Panc1 (cell line): ENCODE measurements at regions not wholly inside any gene's neighbourhood (a gene's known extent, or its start where the extent isn't known, plus 50 kb on each side); places are given as distances from the start of the nearest gene placed in this dataset.

Experiments
- ATAC-seq: fragments of 200-7000 bp; cut with Tn5 transposase; 2 replicates; pipeline ENCODE4 v1.9.1; 2020; ENCODE audit warnings: mild to moderate bottlenecking, moderate library complexity
- BruUV-seq: library from RNA; stranded (reverse); fragments of 400-500 nt; replicated peaks from 2 replicates; lab custom pipeline; 2021; lab: Mats Ljungman, UMichigan
- CTCF ChIA-PET: fragments of 300-600 bp; sonication (Branson Sonifier 250); formaldehyde crosslinking; loops from one replicate; lab custom pipeline; 2022; ENCODE audit warnings: antibody characterized with exemption; lab: Charles Lee
- POLR2A ChIA-PET: fragments of 300-600 bp; sonication (Branson Sonifier 250); formaldehyde crosslinking; loops from one replicate; lab custom pipeline; 2022; ENCODE audit warnings: antibody characterized with exemption; lab: Charles Lee
- DNase-seq: peaks from one replicate; pipeline ENCODE4 v3.0.0-alpha.2; 2010; ENCODE audit warnings: low read depth, low spot score
- H3K27ac ChIP-seq: 2 replicates; pipeline ENCODE4 v1.5.1; 2011; ENCODE audit warnings: mild to moderate bottlenecking, low read length, inconsistent platforms
- H3K27me3 ChIP-seq: fragments of 200-500 bp; sonication (Bioruptor generic); 2 replicates; pipeline ENCODE4 v1.6.0; 2014; ENCODE audit warnings: low read length, inconsistent platforms; ENCODE audit not compliant: control insufficient read depth, insufficient read depth
- H3K36me3 ChIP-seq: fragments of 200-500 bp; sonication (Bioruptor generic); 2 replicates; pipeline ENCODE4 v1.5.1; 2014; ENCODE audit warnings: inconsistent platforms, mild to moderate bottlenecking, low read length, moderate library complexity; ENCODE audit not compliant: control insufficient read depth, insufficient read depth
- H3K4me1 ChIP-seq: 2 replicates; pipeline ENCODE4 v1.5.1; 2011; ENCODE audit warnings: inconsistent platforms, mild to moderate bottlenecking, low read length, moderate library complexity; ENCODE audit not compliant: control insufficient read depth, insufficient read depth
- H3K4me3 ChIP-seq, 2 experiments: 2 replicates each; pipeline ENCODE4 v1.5.1; 2011 to 2012; ENCODE audit warnings: low read depth in 2 of 2, low read length in 2 of 2, mild to moderate bottlenecking in 2 of 2, inconsistent platforms in 1 of 2, moderate library complexity in 1 of 2
- H3K9me3 ChIP-seq: fragments of 200-500 bp; sonication (Bioruptor generic); 2 replicates; pipeline ENCODE4 v1.5.1; 2014; ENCODE audit warnings: low read depth, mild to moderate bottlenecking, inconsistent platforms, low read length, moderate library complexity; ENCODE audit not compliant: control insufficient read depth, insufficient read depth
- POLR2AphosphoS5 ChIP-seq: IDR thresholded peaks from 2 replicates; pipeline ENCODE4 v1.6.1; 2012; ENCODE audit warnings: mild to moderate bottlenecking, low read depth, low read length, moderate library complexity
- SIN3A ChIP-seq: IDR thresholded peaks from 2 replicates; pipeline ENCODE4 v1.6.1; 2012; ENCODE audit warnings: low read depth, mild to moderate bottlenecking, low read length, moderate library complexity, borderline replicate concordance; ENCODE audit not compliant: insufficient read depth
- TCF7L2 ChIP-seq: IDR thresholded peaks from 2 replicates; pipeline ENCODE4 v1.6.1; 2011; ENCODE audit warnings: mild to moderate bottlenecking, low read depth, low read length, inconsistent platforms
- in situ Hi-C: cut with HindIII; loops from 2 replicates; pipeline ENCODE4 v1.10.0; 2016; ENCODE audit warnings: low sequenced_read_pairs, low pct_unique_long_range_greater_than_20kb
- intact Hi-C: fragments of 100-400 bp; cut with micrococcal nuclease; formaldehyde crosslinking; loops from one replicate; pipeline ENCODE4 v1.10.0; 2022; ENCODE audit not compliant: unreplicated experiment
- TF ChIP-seq, protein P1 (sequence below), 2 experiments: IDR thresholded peaks; 2 replicates each; pipeline ENCODE4 v1.6.1; 2011 to 2012; ENCODE audit warnings: low read depth in 2 of 2, control low read depth in 1 of 2, low read length in 1 of 2, mild to moderate bottlenecking in 1 of 2, moderate library complexity in 1 of 2; ENCODE audit not compliant: insufficient read depth in 1 of 2
- TF ChIP-seq, protein P2 (sequence below): fragments of 450-650 bp; IDR thresholded peaks from 2 replicates; pipeline ENCODE4 v1.5.1; 2017; ENCODE audit warnings: mild to moderate bottlenecking

DNA sequence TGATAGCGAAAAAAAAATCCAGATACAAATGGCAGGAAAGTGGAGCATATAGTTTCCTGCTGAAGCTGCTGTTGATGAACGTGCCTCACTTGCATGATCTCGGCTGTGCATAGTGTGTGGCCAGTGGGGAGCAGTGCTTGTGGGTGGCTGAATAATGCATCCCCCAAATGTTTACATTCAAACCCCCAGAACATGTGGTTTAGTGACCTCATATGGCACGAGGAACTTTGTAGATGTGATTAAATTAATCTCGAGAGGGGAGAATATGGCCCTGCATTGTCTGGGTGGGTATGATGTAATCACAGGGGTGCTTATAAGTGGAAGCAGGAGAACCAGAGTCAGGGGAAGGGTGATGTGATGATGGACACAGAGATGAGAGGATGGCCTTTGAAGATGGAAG lies 425.0 kb downstream of the TMEM121 start:
- in situ Hi-C loops (no loop called here), intact Hi-C loops (no loop called here)
- H3K36me3 ChIP-seq = no peaks in the 10 kb centered on the region
- CTCF ChIA-PET = no interaction called here
- no TSS peak for BruUV-seq
- H3K4me1 ChIP-seq = no peaks in the 10 kb centered on the region
- no peak overlapping the region for H3K27ac ChIP-seq
- no peak for DNase-seq
- POLR2A ChIA-PET = no interaction called here
- no peak for TF ChIP-seq POLR2AphosphoS5
- TF ChIP-seq, protein P1, sequence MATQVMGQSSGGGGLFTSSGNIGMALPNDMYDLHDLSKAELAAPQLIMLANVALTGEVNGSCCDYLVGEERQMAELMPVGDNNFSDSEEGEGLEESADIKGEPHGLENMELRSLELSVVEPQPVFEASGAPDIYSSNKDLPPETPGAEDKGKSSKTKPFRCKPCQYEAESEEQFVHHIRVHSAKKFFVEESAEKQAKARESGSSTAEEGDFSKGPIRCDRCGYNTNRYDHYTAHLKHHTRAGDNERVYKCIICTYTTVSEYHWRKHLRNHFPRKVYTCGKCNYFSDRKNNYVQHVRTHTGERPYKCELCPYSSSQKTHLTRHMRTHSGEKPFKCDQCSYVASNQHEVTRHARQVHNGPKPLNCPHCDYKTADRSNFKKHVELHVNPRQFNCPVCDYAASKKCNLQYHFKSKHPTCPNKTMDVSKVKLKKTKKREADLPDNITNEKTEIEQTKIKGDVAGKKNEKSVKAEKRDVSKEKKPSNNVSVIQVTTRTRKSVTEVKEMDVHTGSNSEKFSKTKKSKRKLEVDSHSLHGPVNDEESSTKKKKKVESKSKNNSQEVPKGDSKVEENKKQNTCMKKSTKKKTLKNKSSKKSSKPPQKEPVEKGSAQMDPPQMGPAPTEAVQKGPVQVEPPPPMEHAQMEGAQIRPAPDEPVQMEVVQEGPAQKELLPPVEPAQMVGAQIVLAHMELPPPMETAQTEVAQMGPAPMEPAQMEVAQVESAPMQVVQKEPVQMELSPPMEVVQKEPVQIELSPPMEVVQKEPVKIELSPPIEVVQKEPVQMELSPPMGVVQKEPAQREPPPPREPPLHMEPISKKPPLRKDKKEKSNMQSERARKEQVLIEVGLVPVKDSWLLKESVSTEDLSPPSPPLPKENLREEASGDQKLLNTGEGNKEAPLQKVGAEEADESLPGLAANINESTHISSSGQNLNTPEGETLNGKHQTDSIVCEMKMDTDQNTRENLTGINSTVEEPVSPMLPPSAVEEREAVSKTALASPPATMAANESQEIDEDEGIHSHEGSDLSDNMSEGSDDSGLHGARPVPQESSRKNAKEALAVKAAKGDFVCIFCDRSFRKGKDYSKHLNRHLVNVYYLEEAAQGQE (IDR thresholded peaks at IDR 0.05; ENCODE audit: insufficient read depth in 1 of 2, low read depth in 2 of 2, low read length in 1 of 2) = no peak
- no peaks in the 10 kb centered on the region for H3K9me3 ChIP-seq
- no peak overlapping the region for H3K4me3 ChIP-seq
- no peaks in the 10 kb centered on the region for H3K27me3 ChIP-seq
- ATAC-seq = no peak

DNA sequence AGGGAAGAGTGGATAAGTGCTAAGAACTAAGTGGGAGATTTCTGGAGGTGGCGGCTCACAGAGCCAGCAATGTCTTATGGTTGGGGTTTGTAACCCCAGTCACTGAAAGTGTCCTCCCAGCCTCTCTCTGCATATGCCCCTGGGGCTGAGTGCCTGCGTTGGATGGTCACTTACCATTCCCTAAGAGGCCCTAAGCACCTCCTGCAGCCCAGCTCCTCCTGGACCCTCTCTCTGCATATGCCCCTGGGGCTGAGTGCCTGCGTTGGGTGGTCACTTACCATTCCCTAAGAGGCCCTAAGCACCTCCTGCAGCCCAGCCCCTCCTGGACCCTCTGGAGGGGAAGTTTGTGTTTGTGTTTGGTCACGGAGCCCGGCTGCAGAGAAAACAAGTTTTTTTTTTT lies 425.8 kb downstream of the TMEM121 start:
- no peak for ATAC-seq
- CTCF ChIA-PET = no interaction called here

More for the DNA sequence above, 425.8 kb downstream of the TMEM121 start:
- Histone ChIP-seq H3K9me3 (no peaks in the 10 kb centered on the region), H3K27me3 (no peaks in the 10 kb centered on the region), H3K4me3 (no peak overlapping the region), H3K4me1 (no peaks in the 10 kb centered on the region), H3K36me3 (no peaks in the 10 kb centered on the region), H3K27ac (no peak overlapping the region)
- DNase-seq = no peak
- POLR2A ChIA-PET = no interaction called here
- in situ Hi-C loops (no loop called here), intact Hi-C loops (no loop called here)
- BruUV-seq = no TSS peak
- TF ChIP-seq TCF7L2 (no peak), SIN3A (no peak), POLR2AphosphoS5 (no peak)
- TF ChIP-seq, protein P1 (IDR thresholded peaks at IDR 0.05; ENCODE audit: insufficient read depth in 1 of 2, low read depth in 2 of 2, low read length in 1 of 2) = no peak
- TF ChIP-seq, protein P2, sequence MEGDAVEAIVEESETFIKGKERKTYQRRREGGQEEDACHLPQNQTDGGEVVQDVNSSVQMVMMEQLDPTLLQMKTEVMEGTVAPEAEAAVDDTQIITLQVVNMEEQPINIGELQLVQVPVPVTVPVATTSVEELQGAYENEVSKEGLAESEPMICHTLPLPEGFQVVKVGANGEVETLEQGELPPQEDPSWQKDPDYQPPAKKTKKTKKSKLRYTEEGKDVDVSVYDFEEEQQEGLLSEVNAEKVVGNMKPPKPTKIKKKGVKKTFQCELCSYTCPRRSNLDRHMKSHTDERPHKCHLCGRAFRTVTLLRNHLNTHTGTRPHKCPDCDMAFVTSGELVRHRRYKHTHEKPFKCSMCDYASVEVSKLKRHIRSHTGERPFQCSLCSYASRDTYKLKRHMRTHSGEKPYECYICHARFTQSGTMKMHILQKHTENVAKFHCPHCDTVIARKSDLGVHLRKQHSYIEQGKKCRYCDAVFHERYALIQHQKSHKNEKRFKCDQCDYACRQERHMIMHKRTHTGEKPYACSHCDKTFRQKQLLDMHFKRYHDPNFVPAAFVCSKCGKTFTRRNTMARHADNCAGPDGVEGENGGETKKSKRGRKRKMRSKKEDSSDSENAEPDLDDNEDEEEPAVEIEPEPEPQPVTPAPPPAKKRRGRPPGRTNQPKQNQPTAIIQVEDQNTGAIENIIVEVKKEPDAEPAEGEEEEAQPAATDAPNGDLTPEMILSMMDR = no peak
